22Rv1 (cell line): ENCODE measurements at regions not wholly inside any gene's neighbourhood (a gene's known extent, or its start where the extent isn't known, plus 50 kb on each side); places are given as distances from the start of the nearest gene placed in this dataset.

Source experiments
- H3K27ac ChIP-seq: fragments of 450-650 bp; 2 replicates; pipeline ENCODE4 v1.5.1; 2017
- ZFX ChIP-seq: fragments of 450-650 bp; IDR thresholded peaks from 2 replicates; pipeline ENCODE4 v1.6.1; 2017; ENCODE audit warnings: antibody characterized with exemption, borderline replicate concordance
- TF ChIP-seq, protein P1 (sequence below): fragments of 450-650 bp; IDR thresholded peaks from 2 replicates; pipeline ENCODE4 v1.5.1; 2017; ENCODE audit warnings: mild to moderate bottlenecking

DNA sequence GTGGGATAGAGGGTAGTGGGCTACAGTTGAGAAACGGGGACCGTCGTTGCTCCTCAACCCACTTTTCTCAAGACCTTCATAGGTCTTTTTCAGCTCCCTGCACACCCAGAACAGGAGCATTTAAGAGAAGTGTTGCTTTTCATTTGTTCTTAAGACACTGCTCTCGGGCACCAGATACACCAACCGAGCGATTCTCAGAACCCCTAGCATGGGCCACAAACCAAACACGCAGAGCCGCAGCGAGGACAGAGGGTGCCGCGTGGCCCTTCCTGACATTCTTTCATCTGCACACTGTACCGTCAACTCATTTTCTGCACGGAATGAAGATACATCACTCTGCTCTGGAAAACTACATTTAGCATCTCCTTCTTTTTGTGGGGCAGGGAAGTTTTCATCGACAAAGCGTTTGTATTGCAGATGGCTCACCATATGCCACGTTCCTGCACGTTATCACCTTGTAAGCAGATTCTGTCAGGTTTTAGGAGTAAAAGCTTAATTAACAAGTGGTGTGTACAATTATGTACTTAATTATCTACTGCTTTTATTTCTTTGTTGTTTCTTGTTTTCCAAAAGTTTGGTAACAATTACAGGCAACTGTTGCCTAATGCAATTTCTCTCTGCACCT is 70.4 kb upstream of the MLN start:
- H3K27ac ChIP-seq, result no peak overlapping the region

DNA sequence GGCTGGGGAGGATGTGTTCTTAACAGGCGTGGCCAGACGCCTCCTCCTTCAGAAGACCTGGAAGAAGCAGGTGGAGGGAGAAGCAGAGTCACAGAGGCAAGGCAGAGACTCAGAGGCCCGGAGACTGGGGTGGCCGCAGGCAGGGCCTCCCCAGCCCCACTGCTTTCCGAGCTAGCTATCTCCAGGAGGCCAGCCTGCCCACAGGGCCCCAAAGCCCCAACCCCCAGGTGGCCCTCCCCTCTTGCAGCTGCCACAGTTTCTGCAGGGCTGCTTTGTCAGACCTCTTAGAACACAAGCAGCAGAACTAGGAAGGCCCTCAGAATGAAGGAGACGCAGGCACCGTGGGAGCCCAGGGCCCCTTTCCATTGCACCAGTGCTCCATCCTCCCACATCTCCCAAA is 69.0 kb upstream of the MLN start:
- no peak overlapping the region for H3K27ac ChIP-seq
- TF ChIP-seq, protein P1, sequence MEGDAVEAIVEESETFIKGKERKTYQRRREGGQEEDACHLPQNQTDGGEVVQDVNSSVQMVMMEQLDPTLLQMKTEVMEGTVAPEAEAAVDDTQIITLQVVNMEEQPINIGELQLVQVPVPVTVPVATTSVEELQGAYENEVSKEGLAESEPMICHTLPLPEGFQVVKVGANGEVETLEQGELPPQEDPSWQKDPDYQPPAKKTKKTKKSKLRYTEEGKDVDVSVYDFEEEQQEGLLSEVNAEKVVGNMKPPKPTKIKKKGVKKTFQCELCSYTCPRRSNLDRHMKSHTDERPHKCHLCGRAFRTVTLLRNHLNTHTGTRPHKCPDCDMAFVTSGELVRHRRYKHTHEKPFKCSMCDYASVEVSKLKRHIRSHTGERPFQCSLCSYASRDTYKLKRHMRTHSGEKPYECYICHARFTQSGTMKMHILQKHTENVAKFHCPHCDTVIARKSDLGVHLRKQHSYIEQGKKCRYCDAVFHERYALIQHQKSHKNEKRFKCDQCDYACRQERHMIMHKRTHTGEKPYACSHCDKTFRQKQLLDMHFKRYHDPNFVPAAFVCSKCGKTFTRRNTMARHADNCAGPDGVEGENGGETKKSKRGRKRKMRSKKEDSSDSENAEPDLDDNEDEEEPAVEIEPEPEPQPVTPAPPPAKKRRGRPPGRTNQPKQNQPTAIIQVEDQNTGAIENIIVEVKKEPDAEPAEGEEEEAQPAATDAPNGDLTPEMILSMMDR, result no peak
- no peak for TF ChIP-seq ZFX

More for the DNA sequence above, 70.4 kb upstream of the MLN start:
- TF ChIP-seq, protein P1, result no peak
- TF ChIP-seq ZFX, result no peak

DNA sequence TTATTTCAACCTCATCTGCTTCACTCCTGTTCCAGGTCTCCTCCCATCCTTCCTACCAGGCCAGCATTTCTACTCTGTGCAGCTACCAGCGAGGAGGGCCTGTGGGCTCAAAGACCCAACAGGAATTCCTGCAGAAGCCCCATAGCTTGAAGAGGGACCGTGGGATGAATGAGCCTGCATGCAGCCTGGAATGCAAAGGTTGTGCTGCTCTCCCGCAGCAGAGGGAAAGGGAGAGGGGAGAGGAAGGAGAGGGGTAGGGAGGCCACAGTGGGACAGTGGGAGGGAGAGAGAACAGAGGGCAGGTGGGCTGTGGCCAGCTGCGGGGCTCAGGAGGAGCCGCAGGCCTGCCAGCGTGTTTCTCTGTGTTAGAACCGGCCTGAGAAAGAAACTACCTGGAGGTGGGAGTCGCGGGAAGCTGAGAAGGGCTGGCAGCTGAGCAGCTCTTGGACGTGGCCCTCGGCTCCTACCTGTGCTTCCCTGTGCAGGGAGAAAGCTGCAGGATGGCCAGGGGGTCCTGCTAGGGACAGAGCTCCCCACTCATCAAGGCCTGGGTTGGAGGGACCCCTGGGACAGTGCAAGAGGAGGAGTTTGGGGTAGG is 66.1 kb upstream of the MLN start:
- no peak overlapping the region for H3K27ac ChIP-seq

DNA sequence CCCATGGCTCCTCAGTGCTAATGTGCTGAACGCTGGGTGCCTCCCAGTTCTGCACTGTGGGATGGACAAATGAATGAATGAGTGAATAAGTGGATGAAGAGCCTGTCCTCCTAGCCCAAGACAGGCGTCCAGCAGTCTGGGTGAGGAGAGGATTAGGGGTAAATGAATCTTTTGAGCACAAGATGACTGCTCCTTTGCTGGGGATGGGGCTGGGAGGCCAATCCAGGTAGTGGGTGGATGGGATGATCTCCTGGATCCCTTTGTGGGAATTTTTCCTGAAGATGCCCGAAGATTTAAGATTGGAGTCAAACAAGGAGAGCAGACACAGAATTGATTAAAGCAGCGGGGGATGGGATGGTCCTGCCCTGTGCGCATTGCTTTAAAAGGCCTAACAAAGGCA is 65.3 kb upstream of the MLN start:
- H3K27ac ChIP-seq, result no peak overlapping the region

More for the DNA sequence above, 66.1 kb upstream of the MLN start:
- TF ChIP-seq ZFX, result no peak
- TF ChIP-seq, protein P1, result no peak

DNA sequence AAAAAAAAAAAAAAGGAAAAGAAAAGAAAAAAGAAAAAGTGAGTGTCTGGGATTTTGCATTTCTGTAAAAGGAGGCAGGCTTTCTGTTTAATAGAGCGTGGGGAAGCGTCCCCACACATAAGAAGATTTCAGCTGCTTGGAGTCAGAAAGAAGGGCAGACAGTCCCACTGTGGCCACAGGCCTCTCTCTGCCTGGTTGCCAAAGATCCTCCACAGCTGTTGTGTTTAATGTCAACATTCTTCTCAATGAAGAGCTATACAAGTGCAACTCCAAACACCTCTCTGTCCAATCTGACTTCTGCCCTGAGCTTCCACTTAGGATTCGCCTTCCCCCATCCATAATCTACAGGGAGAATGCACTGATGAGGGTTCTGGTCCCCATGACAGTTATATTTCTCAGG is 64.3 kb upstream of the MLN start:
- H3K27ac ChIP-seq, result no peak overlapping the region
- no peak for TF ChIP-seq ZFX
- TF ChIP-seq, protein P1, result no peak

More for the DNA sequence above, 65.3 kb upstream of the MLN start:
- TF ChIP-seq, protein P1, result no peak
- no peak for TF ChIP-seq ZFX

DNA sequence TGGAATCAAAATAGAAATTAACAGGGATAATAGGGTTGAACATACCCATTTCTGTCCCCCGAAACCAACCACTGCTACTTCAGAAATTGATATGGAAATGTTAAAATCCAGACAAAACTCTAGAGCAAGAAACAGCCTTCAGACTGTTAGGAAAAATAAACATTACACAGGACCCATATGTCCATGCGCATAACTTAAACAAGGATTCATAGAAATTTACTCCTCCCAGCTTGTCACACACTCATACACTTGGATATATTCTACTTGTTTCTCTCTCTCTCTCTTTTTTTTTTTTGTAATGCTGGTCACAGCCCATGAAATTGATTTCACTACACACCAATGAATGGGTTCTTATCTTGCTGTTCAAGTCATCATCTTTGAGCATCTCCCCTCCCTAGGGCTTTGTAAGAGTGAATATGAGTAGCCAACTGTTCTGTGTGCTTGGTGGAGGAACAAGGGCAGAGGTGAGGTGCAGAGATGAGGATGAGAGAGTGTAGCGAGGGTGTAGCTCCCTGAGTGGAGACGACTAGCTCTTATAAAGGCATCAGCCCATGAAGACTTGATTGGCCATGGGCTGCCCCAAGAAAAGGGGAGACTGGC is 61.8 kb upstream of the MLN start:
- H3K27ac ChIP-seq, result no peak overlapping the region
- TF ChIP-seq, protein P1, result no peak
- no peak for TF ChIP-seq ZFX
